Natural killer cell (primary cell): ENCODE measurements at regions not wholly inside any gene's neighbourhood (a gene's known extent, or its start where the extent isn't known, plus 50 kb on each side); places are given as distances from the start of the nearest gene placed in this dataset.

ENCODE experiments used
- ATAC-seq, 3 donors: fragments of 150-1000 bp in 2 of 3; fragments of 200-7000 bp in 1 of 3; cut with Tn5 transposase; 1 replicate in 1 of 3; 2 replicates in 2 of 3; pipeline ENCODE4 v1.10.0; 2021; ENCODE audit warnings: mild to moderate bottlenecking in 2 of 3, moderate library complexity in 2 of 3
- DNase-seq, 2 donors: peaks; one replicate each; pipeline versions ENCODE4 v3.0.0 to v3.0.0-alpha.2; 2013 to 2021; ENCODE audit warnings: mixed read lengths in 1 of 2
- H3K27ac ChIP-seq: one replicate; pipeline ENCODE4 v1.5.1; 2013; ENCODE audit warnings: mild to moderate bottlenecking, low read length
- H3K27me3 ChIP-seq: one replicate; pipeline ENCODE4 v1.6.1; 2013; ENCODE audit warnings: low read length; ENCODE audit not compliant: control insufficient read depth, insufficient read depth
- H3K36me3 ChIP-seq: one replicate; pipeline ENCODE4 v1.6.1; 2013; ENCODE audit warnings: low read length; ENCODE audit not compliant: control insufficient read depth, insufficient read depth
- H3K4me1 ChIP-seq: one replicate; pipeline ENCODE4 v1.6.1; 2013; ENCODE audit warnings: low read length; ENCODE audit not compliant: control insufficient read depth, insufficient read depth
- H3K4me3 ChIP-seq: one replicate; pipeline ENCODE4 v1.5.1; 2013; ENCODE audit warnings: low read length
- H3K9me3 ChIP-seq: one replicate; pipeline ENCODE4 v1.6.1; 2013; ENCODE audit warnings: low read length; ENCODE audit not compliant: control insufficient read depth, insufficient read depth
- H3K27ac Mint-ChIP-seq, 2 donors: one replicate each; pipeline ENCODE4 v1.8.0; 2022; ENCODE audit warnings: mild to moderate bottlenecking in 2 of 2, mixed read lengths in 2 of 2, moderate library complexity in 1 of 2
- H3K27me3 Mint-ChIP-seq, 2 donors: one replicate each; pipeline ENCODE4 v1.8.0; 2022; ENCODE audit warnings: low read depth in 2 of 2, mixed read lengths in 2 of 2
- H3K36me3 Mint-ChIP-seq: one replicate; pipeline ENCODE4 v1.8.0; 2022; ENCODE audit warnings: mixed read lengths
- H3K4me1 Mint-ChIP-seq, 2 donors: one replicate each; pipeline ENCODE4 v1.8.0; 2022; ENCODE audit warnings: mixed read lengths in 2 of 2
- H3K4me3 Mint-ChIP-seq: one replicate; pipeline ENCODE4 v1.8.0; 2022; ENCODE audit warnings: mild to moderate bottlenecking, moderate library complexity, mixed read lengths
- H3K9me3 Mint-ChIP-seq, 2 donors: one replicate each; pipeline ENCODE4 v1.8.0; 2022; ENCODE audit warnings: mixed read lengths in 2 of 2
- WGBS: methylation state at CpG from one replicate; pipeline ENCODE4 v1.1.7; 2013; ENCODE audit warnings: missing lambda C conversion rate; ENCODE audit not compliant: insufficient coverage; 5-methylcytosine and 5-hydroxymethylcytosine counted together
- intact Hi-C: fragments of 100-400 bp; cut with micrococcal nuclease; formaldehyde crosslinking; loops from one replicate; pipeline ENCODE4 v1.14.2; 2022
- TF ChIP-seq, protein P1 (sequence below): fragments of 200-600 bp; IDR thresholded peaks from one replicate; pipeline ENCODE4 v1.8.0; 2022; ENCODE audit warnings: antibody characterized with exemption

DNA sequence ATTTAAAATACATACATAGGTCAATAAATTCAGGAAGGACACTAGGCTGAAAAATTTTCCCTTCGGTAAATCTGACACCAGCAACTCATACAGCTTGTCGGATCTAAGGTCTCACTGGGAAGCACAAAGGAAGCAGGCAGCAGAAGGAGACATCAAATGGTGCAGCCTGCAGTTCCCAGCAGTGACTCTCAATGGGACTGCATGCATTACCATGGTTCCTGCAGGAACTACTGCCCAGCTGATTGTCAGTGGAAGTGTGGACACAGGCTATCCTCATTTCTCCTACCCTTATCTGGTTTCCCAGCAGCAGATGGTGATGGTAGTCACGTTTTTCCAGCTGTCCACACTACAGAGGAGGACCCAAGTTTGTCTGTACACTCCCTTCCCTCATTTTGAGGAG is 113.3 kb downstream of the PPP1R2C start:
- Histone ChIP-seq H3K4me3 (no peak overlapping the region), H3K27me3 (no peaks in the 10 kb centered on the region), H3K36me3 (no peaks in the 10 kb centered on the region), H3K27ac (no peak overlapping the region), H3K9me3 (no peaks in the 10 kb centered on the region), H3K4me1 (no peaks in the 10 kb centered on the region)
- Mint-ChIP-seq H3K27ac (no peak overlapping the region), H3K4me3 (no peak overlapping the region), H3K9me3 (no peaks in the 10 kb centered on the region), H3K4me1 (no peaks in the 10 kb centered on the region), H3K36me3 (no peaks in the 10 kb centered on the region), H3K27me3 (no peaks in the 10 kb centered on the region)
- TF ChIP-seq, protein P1, sequence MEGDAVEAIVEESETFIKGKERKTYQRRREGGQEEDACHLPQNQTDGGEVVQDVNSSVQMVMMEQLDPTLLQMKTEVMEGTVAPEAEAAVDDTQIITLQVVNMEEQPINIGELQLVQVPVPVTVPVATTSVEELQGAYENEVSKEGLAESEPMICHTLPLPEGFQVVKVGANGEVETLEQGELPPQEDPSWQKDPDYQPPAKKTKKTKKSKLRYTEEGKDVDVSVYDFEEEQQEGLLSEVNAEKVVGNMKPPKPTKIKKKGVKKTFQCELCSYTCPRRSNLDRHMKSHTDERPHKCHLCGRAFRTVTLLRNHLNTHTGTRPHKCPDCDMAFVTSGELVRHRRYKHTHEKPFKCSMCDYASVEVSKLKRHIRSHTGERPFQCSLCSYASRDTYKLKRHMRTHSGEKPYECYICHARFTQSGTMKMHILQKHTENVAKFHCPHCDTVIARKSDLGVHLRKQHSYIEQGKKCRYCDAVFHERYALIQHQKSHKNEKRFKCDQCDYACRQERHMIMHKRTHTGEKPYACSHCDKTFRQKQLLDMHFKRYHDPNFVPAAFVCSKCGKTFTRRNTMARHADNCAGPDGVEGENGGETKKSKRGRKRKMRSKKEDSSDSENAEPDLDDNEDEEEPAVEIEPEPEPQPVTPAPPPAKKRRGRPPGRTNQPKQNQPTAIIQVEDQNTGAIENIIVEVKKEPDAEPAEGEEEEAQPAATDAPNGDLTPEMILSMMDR = no peak
- DNase-seq (no peak), ATAC-seq (no peak)
- intact Hi-C loops = no loop called here
- 95% methylated on average over 2 of the region's 3 CpGs for WGBS

- Histone ChIP-seq H3K4me3 (no peak overlapping the region), H3K9me3 (no peaks in the 10 kb centered on the region), H3K36me3 (no peaks in the 10 kb centered on the region), H3K27ac (no peak overlapping the region), H3K4me1 (no peaks in the 10 kb centered on the region), H3K27me3 (no peaks in the 10 kb centered on the region)
- no peak overlapping the region for H3K4me3 Mint-ChIP-seq
- no peak overlapping the region for H3K27ac Mint-ChIP-seq
- peaks cover 0 to 16% of the 10 kb centered on the region in 2 donors for H3K27me3 Mint-ChIP-seq
- TF ChIP-seq, protein P1 = no peak
- no peaks in the 10 kb centered on the region for H3K36me3 Mint-ChIP-seq
- intact Hi-C loops = no loop called here
- H3K4me1 Mint-ChIP-seq = no peaks in the 10 kb centered on the region
- H3K9me3 Mint-ChIP-seq = peaks cover 0 to 2% of the 10 kb centered on the region in 2 donors
- DNase-seq = no peak
- ATAC-seq = no peak
These were observed 149.5 kb downstream of the PPP1R2C start for GRCh38 chrX:42628471-42628870.

- Histone ChIP-seq H3K4me1 (no peaks in the 10 kb centered on the region), H3K27me3 (no peaks in the 10 kb centered on the region), H3K9me3 (no peaks in the 10 kb centered on the region), H3K4me3 (no peak overlapping the region), H3K27ac (no peak overlapping the region), H3K36me3 (no peaks in the 10 kb centered on the region)
- H3K4me3 Mint-ChIP-seq = no peak overlapping the region
- TF ChIP-seq, protein P1 = no peak
- DNase-seq (no peak), ATAC-seq (no peak)
- 100% methylated on average over 1 of the region's 3 CpGs for WGBS
- intact Hi-C loops = no loop called here
- H3K9me3 Mint-ChIP-seq = peaks cover 0 to 2% of the 10 kb centered on the region in 2 donors
- no peak overlapping the region for H3K27ac Mint-ChIP-seq
- H3K36me3 Mint-ChIP-seq = no peaks in the 10 kb centered on the region
- no peaks in the 10 kb centered on the region for H3K4me1 Mint-ChIP-seq
- peaks cover 0 to 22% of the 10 kb centered on the region in 2 donors for H3K27me3 Mint-ChIP-seq
These were observed 150.1 kb downstream of the PPP1R2C start for GRCh38 chrX:42627891-42628290.

DNA sequence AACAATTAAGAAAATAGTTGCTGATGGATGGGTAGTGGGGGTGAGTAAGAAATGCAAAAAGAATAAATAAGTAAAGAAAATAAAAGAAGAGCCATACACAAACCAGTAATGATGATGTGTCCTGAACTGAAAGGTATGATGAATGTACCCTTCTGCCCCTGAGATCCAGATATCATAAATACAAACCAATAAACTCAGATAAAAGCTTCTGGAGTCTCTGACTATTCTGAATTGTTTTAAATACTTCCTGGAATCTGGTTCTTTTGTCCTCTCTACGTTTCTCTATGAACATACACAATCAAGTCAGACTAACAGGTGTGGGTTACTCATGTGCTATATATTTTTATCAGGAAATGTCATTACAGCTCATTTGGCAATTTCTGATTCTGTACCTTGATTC is 153.4 kb downstream of the PPP1R2C start:
- no CpG with 5 or more reads among the region's 1 CpG for WGBS
- Histone ChIP-seq H3K27ac (no peak overlapping the region), H3K27me3 (no peaks in the 10 kb centered on the region), H3K4me3 (no peak overlapping the region), H3K9me3 (no peaks in the 10 kb centered on the region), H3K4me1 (no peaks in the 10 kb centered on the region), H3K36me3 (no peaks in the 10 kb centered on the region)
- no peaks in the 10 kb centered on the region for H3K4me1 Mint-ChIP-seq
- H3K4me3 Mint-ChIP-seq = no peak overlapping the region
- H3K9me3 Mint-ChIP-seq = peaks cover 0 to under 1% of the 10 kb centered on the region in 2 donors
- no peak for DNase-seq
- TF ChIP-seq, protein P1 = no peak
- H3K27me3 Mint-ChIP-seq = peaks cover 0 to 36% of the 10 kb centered on the region in 2 donors
- intact Hi-C loops = no loop called here
- H3K27ac Mint-ChIP-seq = no peak overlapping the region
- H3K36me3 Mint-ChIP-seq = no peaks in the 10 kb centered on the region
- ATAC-seq = no peak
